ENCODE measurements at regions not wholly inside any gene's neighbourhood (a gene's known extent, or its start where the extent isn't known, plus 50 kb on each side); places are given as distances from the start of the nearest gene placed in this dataset.

- intact Hi-C loops (cut with micrococcal nuclease) = no loop called here
- H3K27ac ChIP-seq (ENCODE audit: extremely low read depth, low read depth, low read length) = no peak overlapping the region
- FAIRE-seq = no peak
These were observed 72.5 kb upstream of the SLC38A4 start for GRCh38 chr12:46898152-46898931.

More at GRCh38 chr12:46898152-46898931, 72.5 kb upstream of the SLC38A4 start:
- DNase-seq (ENCODE audit: extremely low read depth in 1 of 4, low spot score in 3 of 4) (no peak), ATAC-seq (no peak)
- H2AFZ ChIP-seq (ENCODE audit: low read depth, low read length) = no peak overlapping the region
- WGBS (ENCODE audit: insufficient coverage, low coverage, missing lambda C conversion rate) = 0% methylated on average over 2 of the region's 2 CpGs
- TF ChIP-seq ZNF384 (IDR thresholded peaks at IDR 0.05; ENCODE audit: low read depth, low read length) (no peak), ELF1 (tag; IDR thresholded peaks at IDR 0.05) (no peak), ARNT (IDR thresholded peaks at IDR 0.05) (no peak), ZBTB40 (IDR thresholded peaks at IDR 0.05) (no peak), ZBTB40 (CRISPR knock-in tag; IDR thresholded peaks at IDR 0.05) (no peak), ZNF146 (CRISPR knock-in tag; IDR thresholded peaks at IDR 0.05; ENCODE audit: unreplicated experiment) (no peak)
- no peaks in the 10 kb centered on the region for H3K36me3 ChIP-seq (ENCODE audit: control insufficient read depth, insufficient read depth, low read length)
- CTCF ChIA-PET (ENCODE audit: low intra/inter-chr PET ratio) = no interaction called here
- no peaks in the 10 kb centered on the region for H3K79me2 ChIP-seq (ENCODE audit: control insufficient read depth, insufficient read depth, low read length)
- H3K27me3 ChIP-seq (ENCODE audit: control insufficient read depth in 2 of 2, insufficient read depth in 2 of 2, low read length in 2 of 2) = no peaks in the 10 kb centered on the region
- H3K4me1 ChIP-seq (replicated peaks in 1 of 2; ENCODE audit: control insufficient read depth in 2 of 2, insufficient read depth in 2 of 2, low read length in 2 of 2) = no peaks in the 10 kb centered on the region
- H3K9ac ChIP-seq (ENCODE audit: insufficient read depth in 1 of 2, low read depth in 2 of 2, low read length in 2 of 2) = no peak overlapping the region
- no TSS peak for BruUV-seq (replicated peaks)
- in situ Hi-C loops (cut with MboI) = no loop called here
- H4K20me1 ChIP-seq (replicated peaks; ENCODE audit: control insufficient read depth, insufficient read depth, low read length) = no peaks in the 10 kb centered on the region
- no peaks in the 10 kb centered on the region for H3K9me1 ChIP-seq (ENCODE audit: control insufficient read depth, insufficient read depth, low read length)
- no peaks in the 10 kb centered on the region for H3K9me3 ChIP-seq (replicated peaks; ENCODE audit: control insufficient read depth, insufficient read depth, low read depth, low read length)
- no peak overlapping the region for H3K4me2 ChIP-seq (ENCODE audit: insufficient read depth, low read length)
- H3K4me3 ChIP-seq = no peak overlapping the region
- POLR2A ChIA-PET = no interaction called here

All from K562 (cell line).